ENCODE measurements at regions not wholly inside any gene's neighbourhood (a gene's known extent, or its start where the extent isn't known, plus 50 kb on each side); places are given as distances from the start of the nearest gene placed in this dataset.

- no peak for DNase-seq (ENCODE audit: extremely low spot score, insufficient read length, low read depth)
- no peak for FAIRE-seq
These were observed 57.3 kb downstream of the KCNA4 start for GRCh38 chr11:29959488-29959887.

GRCh38 chr11:29957431-29957830, 59.4 kb downstream of the KCNA4 start:
- FAIRE-seq = no peak
- DNase-seq (ENCODE audit: extremely low spot score, insufficient read length, low read depth) = no peak

DNA sequence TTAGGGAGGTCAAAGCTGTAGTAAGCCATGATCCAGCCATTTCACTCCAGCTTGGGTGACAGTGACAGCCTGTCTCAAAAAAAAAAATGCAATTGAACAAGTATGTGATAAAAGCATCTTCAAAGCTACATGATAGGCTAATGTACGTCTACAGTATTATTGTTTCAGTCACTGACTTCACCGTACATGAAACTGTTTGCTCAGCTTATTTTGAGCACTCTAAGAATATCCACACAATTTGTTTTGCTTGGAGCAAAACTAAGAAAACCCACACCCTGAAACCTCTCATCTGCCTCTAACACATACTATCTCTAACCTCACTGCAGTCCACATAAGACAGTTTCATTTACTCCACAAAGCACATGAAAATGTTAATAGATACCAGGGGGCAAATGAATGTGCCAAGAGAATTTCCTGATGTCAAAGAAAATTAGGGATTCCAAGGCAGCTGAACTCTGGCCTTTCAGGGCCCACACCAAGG, 60.7 kb downstream of the KCNA4 start:
- DNase-seq (ENCODE audit: extremely low spot score, insufficient read length, low read depth) (no peak), FAIRE-seq (no peak)

- FAIRE-seq = no peak
- no peak for DNase-seq (ENCODE audit: extremely low spot score, insufficient read length, low read depth)
These were observed 73.5 kb downstream of the KCNA4 start for GRCh38 chr11:29943347-29943746.

DNA sequence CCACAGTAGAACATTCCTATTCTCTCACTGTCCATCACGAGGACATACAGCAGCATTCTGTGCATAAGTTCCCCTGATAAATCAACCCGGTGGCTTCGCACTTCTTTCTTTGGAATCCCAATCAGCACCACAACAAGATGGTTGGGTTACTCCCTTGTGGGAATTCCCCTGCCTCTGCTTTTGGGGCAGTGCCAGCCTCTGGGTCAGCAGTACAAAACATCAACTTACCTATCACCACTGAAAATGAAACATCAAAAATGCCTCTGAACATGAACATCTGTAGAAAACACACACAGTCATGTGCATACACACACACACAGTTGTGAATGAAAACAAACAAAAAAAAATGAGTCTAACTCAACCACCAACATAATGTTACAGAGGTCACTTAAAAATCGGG, 79.3 kb downstream of the KCNA4 start:
- no peak for FAIRE-seq
- no peak for DNase-seq (ENCODE audit: extremely low spot score, insufficient read length, low read depth)

- no peak for FAIRE-seq
- no peak for DNase-seq (ENCODE audit: extremely low spot score, insufficient read length, low read depth)
These were observed 82.7 kb downstream of the KCNA4 start for GRCh38 chr11:29934115-29934638.

DNA sequence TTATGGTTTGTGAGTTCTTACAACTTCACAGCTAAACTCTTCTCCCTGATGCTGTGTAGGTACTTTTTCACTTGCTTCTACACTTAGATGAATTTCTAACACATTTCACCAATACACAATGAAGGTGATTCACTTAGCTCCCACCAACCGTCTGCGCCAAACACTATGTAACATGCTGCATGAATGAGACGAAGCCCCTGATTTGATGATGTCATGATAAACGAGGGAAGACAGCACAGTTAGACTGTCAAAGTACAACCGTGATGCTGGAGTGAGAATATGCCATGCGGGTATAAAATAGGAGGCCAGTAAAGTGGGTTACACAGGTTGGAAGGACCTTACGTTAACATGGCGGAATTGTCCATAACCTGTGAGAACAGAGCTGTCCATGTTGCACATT, 100.8 kb downstream of the KCNA4 start:
- FAIRE-seq = no peak

GRCh38 chr11:29914203-29914930, 102.5 kb downstream of the KCNA4 start:
- FAIRE-seq (no peak), DNase-seq (ENCODE audit: extremely low spot score, insufficient read length, low read depth) (no peak)

More for the DNA sequence above, 100.8 kb downstream of the KCNA4 start:
- no peak for DNase-seq (ENCODE audit: extremely low spot score, insufficient read length, low read depth)

- DNase-seq (ENCODE audit: extremely low spot score, insufficient read length, low read depth) (no peak), FAIRE-seq (no peak)
These were observed 103.5 kb downstream of the KCNA4 start for GRCh38 chr11:29913352-29913751.

DNA sequence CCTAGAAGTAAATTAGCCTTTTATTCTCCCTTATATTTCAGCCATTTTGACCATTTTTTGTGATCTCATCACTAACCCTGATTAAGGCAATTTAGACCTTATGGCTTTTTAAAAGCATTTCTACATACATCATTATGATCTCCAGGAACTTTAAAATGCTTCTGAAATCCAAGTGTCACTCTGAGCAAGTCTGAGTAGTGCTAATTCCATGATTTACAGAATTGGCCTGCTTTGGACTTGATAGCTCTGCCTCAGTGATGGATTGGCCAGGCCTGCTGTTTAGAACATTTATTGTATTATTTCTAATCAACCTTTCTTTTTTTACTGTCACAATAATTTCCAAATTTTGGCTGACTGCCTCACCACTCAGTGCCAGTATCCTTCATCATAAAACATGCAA, 116.4 kb downstream of the KCNA4 start:
- no peak for FAIRE-seq

GRCh38 chr11:29879560-29879959, 137.3 kb downstream of the KCNA4 start:
- FAIRE-seq (no peak), DNase-seq (ENCODE audit: extremely low spot score, insufficient read length, low read depth) (no peak)

More for the DNA sequence above, 116.4 kb downstream of the KCNA4 start:
- DNase-seq (ENCODE audit: extremely low spot score, insufficient read length, low read depth) = no peak

DNA sequence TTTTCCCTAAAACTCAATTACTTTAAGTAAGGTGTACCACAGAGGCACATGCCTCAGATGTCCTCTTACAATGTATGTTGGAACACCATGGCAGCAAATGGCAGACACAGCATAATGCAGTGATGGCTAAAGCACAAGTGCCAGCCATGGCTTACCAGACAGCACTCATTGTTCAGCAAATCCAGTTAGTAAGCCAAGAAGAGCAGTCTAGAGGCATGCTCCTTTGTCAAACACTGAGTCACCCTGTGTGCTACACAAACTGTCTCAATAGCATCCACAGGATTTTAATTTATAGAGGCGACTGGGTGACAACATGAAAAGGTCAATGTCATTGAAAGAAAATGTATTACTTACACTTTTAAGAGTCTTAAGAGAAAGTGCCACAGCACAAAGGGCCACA, 140.6 kb downstream of the KCNA4 start:
- DNase-seq (ENCODE audit: extremely low spot score, insufficient read length, low read depth) (no peak), FAIRE-seq (no peak)

- FAIRE-seq = no peak
These were observed 169.6 kb downstream of the KCNA4 start for GRCh38 chr11:29847219-29847618.

GRCh38 chr11:29844701-29845379, 172.0 kb downstream of the KCNA4 start:
- no peak for FAIRE-seq

More at GRCh38 chr11:29847219-29847618, 169.6 kb downstream of the KCNA4 start:
- DNase-seq (ENCODE audit: extremely low spot score, insufficient read length, low read depth) = no peak

GRCh38 chr11:29844031-29844430, 172.8 kb downstream of the KCNA4 start:
- no peak for FAIRE-seq
- DNase-seq (ENCODE audit: extremely low spot score, insufficient read length, low read depth) = no peak

More at GRCh38 chr11:29844701-29845379, 172.0 kb downstream of the KCNA4 start:
- DNase-seq (ENCODE audit: extremely low spot score, insufficient read length, low read depth) = no peak

DNA sequence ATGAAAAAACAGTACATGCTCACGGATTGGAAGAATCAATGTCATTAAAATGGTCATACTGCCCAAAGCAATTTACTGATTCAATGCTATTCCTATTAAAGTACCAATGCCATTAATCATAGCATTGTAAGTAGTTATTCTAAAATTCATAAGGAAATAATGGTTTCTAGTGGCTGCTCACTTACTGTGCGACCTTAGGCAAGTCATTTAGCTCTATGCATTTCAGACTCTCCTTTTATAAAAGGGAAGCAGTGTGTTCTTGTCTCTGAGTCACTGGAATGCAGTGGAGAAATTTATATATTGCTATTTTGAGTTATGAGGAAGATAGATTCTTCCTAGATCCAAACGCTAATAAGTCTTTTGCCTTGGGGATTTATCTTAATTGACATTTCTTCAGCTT, 174.8 kb downstream of the KCNA4 start:
- no peak for FAIRE-seq
- no peak for DNase-seq (ENCODE audit: extremely low spot score, insufficient read length, low read depth)

- DNase-seq (ENCODE audit: extremely low spot score, insufficient read length, low read depth) (no peak), FAIRE-seq (no peak)
These were observed 190.0 kb downstream of the KCNA4 start for GRCh38 chr11:29826878-29827277.

- no peak for FAIRE-seq
- DNase-seq (ENCODE audit: extremely low spot score, insufficient read length, low read depth) = no peak
These were observed 200.5 kb downstream of the KCNA4 start for GRCh38 chr11:29816359-29816758.

DNA sequence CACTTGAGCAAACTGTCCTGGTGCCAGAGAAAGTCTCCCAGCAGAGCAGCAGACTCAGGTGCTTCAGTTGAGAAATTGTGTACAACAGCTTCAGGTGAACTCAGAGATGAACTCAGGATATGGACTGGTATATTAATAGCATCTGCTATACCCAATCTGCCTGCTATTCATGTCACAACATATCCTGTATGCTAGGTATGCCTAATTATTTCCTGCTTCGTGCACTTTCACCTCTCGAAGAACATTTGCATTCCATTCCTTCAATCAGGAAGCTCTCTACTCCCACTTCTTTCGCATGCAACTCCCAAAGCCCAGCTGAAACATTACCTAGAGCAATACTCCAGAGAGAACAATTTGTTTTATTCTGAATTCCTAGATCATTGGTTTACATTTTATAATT, 207.7 kb downstream of the KCNA4 start:
- no peak for DNase-seq (ENCODE audit: extremely low spot score, insufficient read length, low read depth)
- FAIRE-seq = no peak

DNA sequence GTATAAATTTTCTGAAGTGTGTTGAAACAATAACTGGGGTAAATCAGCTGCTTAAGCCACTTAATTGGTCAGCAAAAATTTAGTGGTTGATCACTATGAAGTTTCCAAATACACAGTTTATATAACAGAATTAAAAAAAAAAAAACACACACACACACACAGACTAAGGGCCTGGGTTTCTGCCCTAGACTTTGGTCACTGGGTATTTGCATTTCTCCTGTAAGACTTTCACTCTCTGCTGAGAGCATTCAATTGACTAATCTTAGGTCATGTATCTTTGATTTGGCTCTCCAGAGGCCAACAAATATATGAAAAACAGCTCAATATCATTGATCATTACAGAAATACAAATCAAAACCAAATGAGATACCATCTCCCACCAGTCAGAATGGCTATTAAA, 214.3 kb downstream of the KCNA4 start:
- FAIRE-seq (no peak), DNase-seq (ENCODE audit: extremely low spot score, insufficient read length, low read depth) (no peak)

GRCh38 chr11:29801561-29801960, 215.3 kb downstream of the KCNA4 start:
- FAIRE-seq = no peak
- DNase-seq (ENCODE audit: extremely low spot score, insufficient read length, low read depth) = no peak

Measured in GM18507 (cell line).